ENCODE measurements at regions not wholly inside any gene's neighbourhood (a gene's known extent, or its start where the extent isn't known, plus 50 kb on each side); places are given as distances from the start of the nearest gene placed in this dataset.

DNA sequence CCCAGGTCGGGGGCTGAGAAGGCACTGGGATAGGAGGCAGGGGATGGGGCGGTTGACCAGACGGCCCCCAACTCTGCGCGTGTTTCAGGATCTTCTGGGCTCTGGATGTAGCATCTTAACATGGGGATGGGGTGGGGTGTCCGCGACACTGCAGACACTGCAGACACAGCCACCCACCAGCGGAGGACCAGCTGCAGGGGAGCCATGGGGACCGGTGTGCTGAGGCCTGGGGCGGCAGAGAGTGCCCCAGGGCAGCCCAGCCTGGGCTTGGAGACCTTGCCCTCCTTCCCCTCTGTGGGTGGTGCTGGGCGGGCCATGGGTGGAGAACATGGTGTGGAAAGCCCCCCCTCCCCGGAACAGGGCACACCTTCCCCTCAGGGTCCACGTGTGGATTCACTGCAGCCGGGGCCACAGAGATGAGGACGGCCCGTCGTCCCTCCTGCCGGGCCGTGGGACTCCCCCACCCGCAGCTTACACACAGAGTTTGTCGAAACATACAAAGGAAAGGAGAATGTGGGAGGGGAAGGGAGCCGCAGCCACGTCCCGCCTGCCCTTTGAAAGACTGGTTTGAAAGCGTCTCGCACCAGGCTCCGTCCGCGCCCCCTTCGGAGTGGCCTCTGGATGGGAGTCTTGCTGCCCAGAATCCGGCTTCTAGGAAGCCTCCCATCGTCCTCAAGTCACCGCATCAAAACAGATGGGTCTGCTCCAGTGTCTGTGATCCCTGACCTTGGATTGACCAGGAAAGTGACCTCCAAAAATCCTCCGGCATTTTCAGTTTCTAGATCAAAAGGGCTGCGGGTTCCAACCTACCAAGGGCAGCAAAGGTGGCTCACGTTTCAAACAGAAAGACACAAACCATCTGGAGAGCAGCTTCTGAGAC, 91.5 kb upstream of the TCERG1L start:
- Histone ChIP-seq H4K20me1 (ENCODE audit: insufficient read depth) (no peaks in the 10 kb centered on the region), H3K4me3 (ENCODE audit: low read length) (no peak overlapping the region), H3K27ac (ENCODE audit: low read length) (no peak overlapping the region), H2AFZ (ENCODE audit: low read depth, low read length) (no peak overlapping the region), H3F3A (ENCODE audit: insufficient read depth, low read length, poor library complexity, severe bottlenecking) (no peaks in the 10 kb centered on the region), H3K9me2 (ENCODE audit: insufficient read depth, low read length) (no peaks in the 10 kb centered on the region), H3K79me2 (replicated peaks; ENCODE audit: insufficient read depth, low read length) (no peaks in the 10 kb centered on the region), H3K9me3 (ENCODE audit: low read length) (no peaks in the 10 kb centered on the region), H3K9ac (ENCODE audit: low read length) (no peak overlapping the region), H3K27me3 (ENCODE audit: insufficient read depth, low read depth, low read length) (no peaks in the 10 kb centered on the region), H3K4me2 (ENCODE audit: low read length) (no peak overlapping the region), H3K36me3 (ENCODE audit: insufficient read depth, low read length) (no peaks in the 10 kb centered on the region)
- TF ChIP-seq RAD21 (conservative IDR thresholded peaks at IDR 0.05) (no peak), MXI1 (conservative IDR thresholded peaks at IDR 0.05; ENCODE audit: poor library complexity, severe bottlenecking) (no peak), POLR2AphosphoS5 (IDR thresholded peaks at IDR 0.05) (no peak), SMC3 (conservative IDR thresholded peaks at IDR 0.05; ENCODE audit: poor library complexity) (no peak), TAF1 (IDR thresholded peaks at IDR 0.05; ENCODE audit: low read depth) (no peak), EZH2 (IDR thresholded peaks at IDR 0.05; ENCODE audit: borderline replicate concordance, insufficient read depth, low read length, poor library complexity, severe bottlenecking) (no peak)
- TF ChIP-seq, protein P1, sequence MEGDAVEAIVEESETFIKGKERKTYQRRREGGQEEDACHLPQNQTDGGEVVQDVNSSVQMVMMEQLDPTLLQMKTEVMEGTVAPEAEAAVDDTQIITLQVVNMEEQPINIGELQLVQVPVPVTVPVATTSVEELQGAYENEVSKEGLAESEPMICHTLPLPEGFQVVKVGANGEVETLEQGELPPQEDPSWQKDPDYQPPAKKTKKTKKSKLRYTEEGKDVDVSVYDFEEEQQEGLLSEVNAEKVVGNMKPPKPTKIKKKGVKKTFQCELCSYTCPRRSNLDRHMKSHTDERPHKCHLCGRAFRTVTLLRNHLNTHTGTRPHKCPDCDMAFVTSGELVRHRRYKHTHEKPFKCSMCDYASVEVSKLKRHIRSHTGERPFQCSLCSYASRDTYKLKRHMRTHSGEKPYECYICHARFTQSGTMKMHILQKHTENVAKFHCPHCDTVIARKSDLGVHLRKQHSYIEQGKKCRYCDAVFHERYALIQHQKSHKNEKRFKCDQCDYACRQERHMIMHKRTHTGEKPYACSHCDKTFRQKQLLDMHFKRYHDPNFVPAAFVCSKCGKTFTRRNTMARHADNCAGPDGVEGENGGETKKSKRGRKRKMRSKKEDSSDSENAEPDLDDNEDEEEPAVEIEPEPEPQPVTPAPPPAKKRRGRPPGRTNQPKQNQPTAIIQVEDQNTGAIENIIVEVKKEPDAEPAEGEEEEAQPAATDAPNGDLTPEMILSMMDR (IDR thresholded peaks at IDR 0.05; ENCODE audit: poor library complexity, severe bottlenecking) = no peak

DNA sequence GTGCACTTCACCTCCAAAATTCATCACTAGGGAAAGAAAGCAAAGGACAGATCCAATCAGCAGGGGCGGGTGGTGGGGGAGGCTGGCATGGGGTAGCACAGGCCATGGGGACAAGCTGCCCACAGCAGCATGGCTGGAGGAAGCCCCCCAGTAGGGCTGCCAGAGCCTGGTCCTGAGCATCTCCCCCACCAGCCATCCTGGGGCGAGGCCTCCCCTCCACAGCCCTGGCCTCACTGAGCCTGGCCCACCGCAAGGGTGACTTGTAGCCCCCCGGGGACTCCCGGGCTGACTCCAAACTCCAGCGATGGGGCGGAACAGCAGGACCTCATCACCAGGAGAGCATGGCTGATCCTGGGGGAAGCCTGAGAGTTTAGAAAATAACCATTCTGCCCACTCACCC, 92.4 kb upstream of the TCERG1L start:
- Histone ChIP-seq H4K20me1 (ENCODE audit: insufficient read depth) (no peaks in the 10 kb centered on the region), H3K9ac (ENCODE audit: low read length) (no peak overlapping the region), H3K9me2 (ENCODE audit: insufficient read depth, low read length) (no peaks in the 10 kb centered on the region), H3F3A (ENCODE audit: insufficient read depth, low read length, poor library complexity, severe bottlenecking) (no peaks in the 10 kb centered on the region), H3K27ac (ENCODE audit: low read length) (no peak overlapping the region), H3K36me3 (ENCODE audit: insufficient read depth, low read length) (no peaks in the 10 kb centered on the region), H3K4me3 (ENCODE audit: low read length) (no peak overlapping the region), H3K9me3 (ENCODE audit: low read length) (no peaks in the 10 kb centered on the region), H2AFZ (ENCODE audit: low read depth, low read length) (no peak overlapping the region), H3K27me3 (ENCODE audit: insufficient read depth, low read depth, low read length) (no peaks in the 10 kb centered on the region), H3K79me2 (replicated peaks; ENCODE audit: insufficient read depth, low read length) (no peaks in the 10 kb centered on the region), H3K4me2 (ENCODE audit: low read length) (no peak overlapping the region)
- TF ChIP-seq TAF1 (IDR thresholded peaks at IDR 0.05; ENCODE audit: low read depth) = no peak
- TF ChIP-seq POLR2AphosphoS5 (IDR thresholded peaks at IDR 0.05) = no peak
- no peak for TF ChIP-seq SMC3 (conservative IDR thresholded peaks at IDR 0.05; ENCODE audit: poor library complexity)
- TF ChIP-seq EZH2 (IDR thresholded peaks at IDR 0.05; ENCODE audit: borderline replicate concordance, insufficient read depth, low read length, poor library complexity, severe bottlenecking) = no peak
- TF ChIP-seq RAD21 (conservative IDR thresholded peaks at IDR 0.05) = no peak
- TF ChIP-seq, protein P2, sequence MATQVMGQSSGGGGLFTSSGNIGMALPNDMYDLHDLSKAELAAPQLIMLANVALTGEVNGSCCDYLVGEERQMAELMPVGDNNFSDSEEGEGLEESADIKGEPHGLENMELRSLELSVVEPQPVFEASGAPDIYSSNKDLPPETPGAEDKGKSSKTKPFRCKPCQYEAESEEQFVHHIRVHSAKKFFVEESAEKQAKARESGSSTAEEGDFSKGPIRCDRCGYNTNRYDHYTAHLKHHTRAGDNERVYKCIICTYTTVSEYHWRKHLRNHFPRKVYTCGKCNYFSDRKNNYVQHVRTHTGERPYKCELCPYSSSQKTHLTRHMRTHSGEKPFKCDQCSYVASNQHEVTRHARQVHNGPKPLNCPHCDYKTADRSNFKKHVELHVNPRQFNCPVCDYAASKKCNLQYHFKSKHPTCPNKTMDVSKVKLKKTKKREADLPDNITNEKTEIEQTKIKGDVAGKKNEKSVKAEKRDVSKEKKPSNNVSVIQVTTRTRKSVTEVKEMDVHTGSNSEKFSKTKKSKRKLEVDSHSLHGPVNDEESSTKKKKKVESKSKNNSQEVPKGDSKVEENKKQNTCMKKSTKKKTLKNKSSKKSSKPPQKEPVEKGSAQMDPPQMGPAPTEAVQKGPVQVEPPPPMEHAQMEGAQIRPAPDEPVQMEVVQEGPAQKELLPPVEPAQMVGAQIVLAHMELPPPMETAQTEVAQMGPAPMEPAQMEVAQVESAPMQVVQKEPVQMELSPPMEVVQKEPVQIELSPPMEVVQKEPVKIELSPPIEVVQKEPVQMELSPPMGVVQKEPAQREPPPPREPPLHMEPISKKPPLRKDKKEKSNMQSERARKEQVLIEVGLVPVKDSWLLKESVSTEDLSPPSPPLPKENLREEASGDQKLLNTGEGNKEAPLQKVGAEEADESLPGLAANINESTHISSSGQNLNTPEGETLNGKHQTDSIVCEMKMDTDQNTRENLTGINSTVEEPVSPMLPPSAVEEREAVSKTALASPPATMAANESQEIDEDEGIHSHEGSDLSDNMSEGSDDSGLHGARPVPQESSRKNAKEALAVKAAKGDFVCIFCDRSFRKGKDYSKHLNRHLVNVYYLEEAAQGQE (IDR thresholded peaks at IDR 0.05; ENCODE audit: borderline replicate concordance) = no peak
- TF ChIP-seq EP300 (conservative IDR thresholded peaks at IDR 0.05; ENCODE audit: poor library complexity, severe bottlenecking) = no peak
- TF ChIP-seq, protein P1 (IDR thresholded peaks at IDR 0.05; ENCODE audit: poor library complexity, severe bottlenecking) = no peak
- TF ChIP-seq MXI1 (conservative IDR thresholded peaks at IDR 0.05; ENCODE audit: poor library complexity, severe bottlenecking) = no peak
